ENCODE measurements at regions not wholly inside any gene's neighbourhood (a gene's known extent, or its start where the extent isn't known, plus 50 kb on each side); places are given as distances from the start of the nearest gene placed in this dataset.
"Not testable (repeated sequence)": the region's sequence is repeated elsewhere in the genome, so short reads cannot be mapped to it uniquely, and the experiment has no call there.

- DNase-seq (ENCODE audit: low spot score), result not testable (repeated sequence)
Observed at GRCh38 chr21:25531538-25532250, 75.6 kb downstream of the MRPL39 start.

- DNase-seq (ENCODE audit: low spot score), result no peak
Observed at GRCh38 chr21:25528515-25528914, 78.8 kb downstream of the MRPL39 start.

GRCh38 chr21:25518491-25518911, 88.8 kb downstream of the MRPL39 start:
- no peak for DNase-seq (ENCODE audit: low spot score)

GRCh38 chr21:25515484-25516405, 91.5 kb downstream of the MRPL39 start:
- DNase-seq (ENCODE audit: low spot score), result peak; percentile 28

- DNase-seq (ENCODE audit: low spot score), result no peak
Observed at GRCh38 chr21:25513810-25514209, 93.5 kb downstream of the MRPL39 start.

- DNase-seq (ENCODE audit: low spot score), result no peak
Observed at GRCh38 chr21:25512095-25513081, 94.9 kb downstream of the MRPL39 start.

GRCh38 chr21:25509862-25510261, 97.4 kb downstream of the MRPL39 start:
- DNase-seq (ENCODE audit: low spot score), result no peak

- no peak for DNase-seq (ENCODE audit: low spot score)
Observed at GRCh38 chr21:25508364-25508763, 98.9 kb downstream of the MRPL39 start.

- no peak for DNase-seq (ENCODE audit: low spot score)
Observed at GRCh38 chr21:25507522-25507921, 99.8 kb downstream of the MRPL39 start.

- peak; percentile 40 for DNase-seq (ENCODE audit: low spot score)
Observed at GRCh38 chr21:25506887-25507286, 100.4 kb downstream of the MRPL39 start.

- no peak for DNase-seq (ENCODE audit: low spot score)
Observed at GRCh38 chr21:25506261-25506660, 101.0 kb downstream of the MRPL39 start.

GRCh38 chr21:25503981-25504380, 103.3 kb downstream of the MRPL39 start:
- DNase-seq (ENCODE audit: low spot score), result no peak

- DNase-seq (ENCODE audit: low spot score), result no peak
Observed at GRCh38 chr21:25501996-25502665, 105.2 kb downstream of the MRPL39 start.

- DNase-seq (ENCODE audit: low spot score), result no peak
Observed at GRCh38 chr21:25501462-25501861, 105.8 kb downstream of the MRPL39 start.

- no peak for DNase-seq (ENCODE audit: low spot score)
Observed at GRCh38 chr21:25500598-25500997, 106.7 kb downstream of the MRPL39 start.

GRCh38 chr21:25496825-25497482, 110.3 kb downstream of the MRPL39 start:
- DNase-seq (ENCODE audit: low spot score), result peak; percentile 56

GRCh38 chr21:25494804-25495203, 112.5 kb downstream of the MRPL39 start:
- DNase-seq (ENCODE audit: low spot score), result no peak

GRCh38 chr21:25493722-25494121, 113.6 kb downstream of the MRPL39 start:
- no peak for DNase-seq (ENCODE audit: low spot score)

GRCh38 chr21:25491267-25491666, 116.0 kb downstream of the MRPL39 start:
- no peak for DNase-seq (ENCODE audit: low spot score)

GRCh38 chr21:25490742-25491141, 116.5 kb downstream of the MRPL39 start:
- DNase-seq (ENCODE audit: low spot score), result no peak

- no peak for DNase-seq (ENCODE audit: low spot score)
Observed at GRCh38 chr21:25489673-25490072, 117.6 kb downstream of the MRPL39 start.
